CD4-positive, alpha-beta memory T cell (primary cell): ENCODE measurements at regions not wholly inside any gene's neighbourhood (a gene's known extent, or its start where the extent isn't known, plus 50 kb on each side); places are given as distances from the start of the nearest gene placed in this dataset.

ENCODE experiments used
- CTCF ChIA-PET: fragments of 350-600 bp; sonication (Branson Sonifier 250); formaldehyde crosslinking; loops from one replicate; lab custom pipeline; 2021; ENCODE audit warnings: inconsistent platforms; ENCODE audit not compliant: partially characterized antibody; lab: Charles Lee
- POLR2A ChIA-PET: fragments of 350-600 bp; sonication (Branson Sonifier 250); formaldehyde crosslinking; loops from one replicate; lab custom pipeline; 2021; ENCODE audit not compliant: partially characterized antibody; lab: Charles Lee
- DNase-seq, 5 donors: peaks; one replicate each; pipeline versions ENCODE4 v3.0.0 to v3.0.0-alpha.2; 2020 to 2022; ENCODE audit warnings: mixed read lengths in 1 of 5
- H3K27ac ChIP-seq: one replicate; pipeline ENCODE4 v1.7.0; 2013; ENCODE audit warnings: low read depth, low read length
- H3K27me3 ChIP-seq: 2 replicates; pipeline ENCODE4 v1.7.0; 2013; ENCODE audit warnings: mild to moderate bottlenecking, low read length, moderate library complexity; ENCODE audit not compliant: insufficient read depth
- H3K36me3 ChIP-seq: 2 replicates; pipeline ENCODE4 v1.7.0; 2013; ENCODE audit warnings: mild to moderate bottlenecking, low read length, moderate library complexity; ENCODE audit not compliant: insufficient read depth
- H3K4me1 ChIP-seq: 2 replicates; pipeline ENCODE4 v1.7.0; 2013; ENCODE audit warnings: mild to moderate bottlenecking, low read length, moderate library complexity; ENCODE audit not compliant: insufficient read depth
- H3K4me3 ChIP-seq, 2 donors: one replicate each; pipeline ENCODE4 v1.7.0; 2013; ENCODE audit warnings: low read length in 2 of 2, mild to moderate bottlenecking in 1 of 2
- H3K9me3 ChIP-seq, 2 donors: one replicate each; pipeline ENCODE4 v1.7.0; 2013; ENCODE audit warnings: low read length in 2 of 2, control low read depth in 1 of 2; ENCODE audit not compliant: control insufficient read depth in 1 of 2
- H3K27ac Mint-ChIP-seq, 7 donors: one replicate each; pipeline ENCODE4 v1.8.0; 2020 to 2021; ENCODE audit warnings: mixed read lengths in 7 of 7, mild to moderate bottlenecking in 6 of 7, inconsistent platforms in 3 of 7, moderate library complexity in 3 of 7
- H3K27me3 Mint-ChIP-seq, 2 donors: one replicate each; pipeline ENCODE4 v1.8.0; 2020 to 2021; ENCODE audit warnings: mixed read lengths in 2 of 2
- H3K36me3 Mint-ChIP-seq, 2 donors: one replicate each; pipeline ENCODE4 v1.8.0; 2020 to 2021; ENCODE audit warnings: mixed read lengths in 2 of 2, inconsistent platforms in 1 of 2, mild to moderate bottlenecking in 1 of 2
- H3K4me1 Mint-ChIP-seq, 4 donors: one replicate each; pipeline ENCODE4 v1.8.0; 2020 to 2021; ENCODE audit warnings: mixed read lengths in 4 of 4, mild to moderate bottlenecking in 1 of 4
- H3K4me3 Mint-ChIP-seq, 8 donors: one replicate each; pipeline ENCODE4 v1.8.0; 2020 to 2021; ENCODE audit warnings: mixed read lengths in 8 of 8, mild to moderate bottlenecking in 7 of 8, moderate library complexity in 6 of 8, inconsistent platforms in 3 of 8
- H3K9me3 Mint-ChIP-seq, 8 donors: one replicate each; pipeline ENCODE4 v1.8.0; 2020 to 2021; ENCODE audit warnings: mixed read lengths in 8 of 8, mild to moderate bottlenecking in 5 of 8, inconsistent platforms in 3 of 8, moderate library complexity in 1 of 8
- intact Hi-C: fragments of 100-400 bp; cut with micrococcal nuclease; formaldehyde crosslinking; loops from one replicate; pipeline ENCODE4 v1.15.1; 2023

GRCh38 chr14:23787436-23787835 lies 151.3 kb downstream of the DHRS2 start:
- Histone ChIP-seq H3K4me1 (no peaks in the 10 kb centered on the region), H3K4me3 (no peak overlapping the region), H3K27ac (no peak overlapping the region), H3K36me3 (no peaks in the 10 kb centered on the region), H3K9me3 (no peaks in the 10 kb centered on the region), H3K27me3 (no peaks in the 10 kb centered on the region)
- Mint-ChIP-seq H3K4me3 (no peak overlapping the region), H3K27ac (no peak overlapping the region), H3K36me3 (no peaks in the 10 kb centered on the region), H3K27me3 (peaks cover 7 to 28% of the 10 kb centered on the region in 2 donors), H3K4me1 (no peaks in the 10 kb centered on the region), H3K9me3 (peaks cover 0 to 3% (median 0%) of the 10 kb centered on the region in 8 donors)
- intact Hi-C loops, result no loop called here
- ChIA-PET CTCF (interaction anchor here (1.5 kb wide), 1 partner anchor 198 kb away, joined by 3 read pairs; no protein-coding TSS in a partner anchor), POLR2A (no interaction called here)
- no peak for DNase-seq

- H3K27ac ChIP-seq, result no peak overlapping the region
- Mint-ChIP-seq H3K27ac (no peak overlapping the region), H3K9me3 (peaks cover 0 to 3% (median 0%) of the 10 kb centered on the region in 8 donors), H3K36me3 (no peaks in the 10 kb centered on the region), H3K4me1 (no peaks in the 10 kb centered on the region), H3K4me3 (no peak overlapping the region), H3K27me3 (peaks cover 12 to 21% of the 10 kb centered on the region in 2 donors)
- H3K9me3 ChIP-seq, result no peaks in the 10 kb centered on the region
- ChIA-PET POLR2A (no interaction called here), CTCF (no interaction called here)
- H3K36me3 ChIP-seq, result no peaks in the 10 kb centered on the region
- no peaks in the 10 kb centered on the region for H3K4me1 ChIP-seq
- DNase-seq, result no peak
- no peak overlapping the region for H3K4me3 ChIP-seq
- H3K27me3 ChIP-seq, result no peaks in the 10 kb centered on the region
- intact Hi-C loops, result no loop called here
These were observed 153.5 kb downstream of the DHRS2 start for GRCh38 chr14:23789696-23790095.

GRCh38 chr14:23793532-23793931 lies 157.4 kb downstream of the DHRS2 start:
- no peak overlapping the region for H3K4me3 Mint-ChIP-seq
- CTCF ChIA-PET, result no interaction called here

GRCh38 chr14:23800811-23801210 lies 152.8 kb upstream of the DHRS4 start:
- H3K9me3 Mint-ChIP-seq, result peaks cover 0 to 23% (median 13%) of the 10 kb centered on the region in 8 donors
- intact Hi-C loops, result no loop called here
- no peak overlapping the region for H3K27ac Mint-ChIP-seq
- H3K36me3 Mint-ChIP-seq, result peaks cover 0 to 6% of the 10 kb centered on the region in 2 donors
- H3K4me3 Mint-ChIP-seq, result no peak overlapping the region
- peaks cover 12 to 22% of the 10 kb centered on the region in 2 donors for H3K27me3 Mint-ChIP-seq
- Histone ChIP-seq H3K36me3 (no peaks in the 10 kb centered on the region), H3K27ac (no peak overlapping the region), H3K4me1 (no peaks in the 10 kb centered on the region), H3K9me3 (no peaks in the 10 kb centered on the region), H3K27me3 (peaks cover 4% of the 10 kb centered on the region), H3K4me3 (no peak overlapping the region)
- no peak for DNase-seq
- H3K4me1 Mint-ChIP-seq, result no peaks in the 10 kb centered on the region
- CTCF ChIA-PET, result no interaction called here
- POLR2A ChIA-PET, result no interaction called here

More at GRCh38 chr14:23793532-23793931, 157.4 kb downstream of the DHRS2 start:
- H3K27me3 ChIP-seq, result no peaks in the 10 kb centered on the region
- POLR2A ChIA-PET, result no interaction called here
- no peak overlapping the region for H3K27ac Mint-ChIP-seq
- no peak for DNase-seq
- no peaks in the 10 kb centered on the region for H3K36me3 Mint-ChIP-seq
- H3K27ac ChIP-seq, result no peak overlapping the region
- H3K27me3 Mint-ChIP-seq, result peaks cover 17 to 25% of the 10 kb centered on the region in 2 donors
- no peaks in the 10 kb centered on the region for H3K9me3 ChIP-seq
- no peaks in the 10 kb centered on the region for H3K4me1 Mint-ChIP-seq
- no peak overlapping the region for H3K4me3 ChIP-seq
- no peaks in the 10 kb centered on the region for H3K4me1 ChIP-seq
- intact Hi-C loops, result no loop called here
- H3K36me3 ChIP-seq, result no peaks in the 10 kb centered on the region
- H3K9me3 Mint-ChIP-seq, result peaks cover 0 to 4% (median under 1%) of the 10 kb centered on the region in 8 donors

- Histone ChIP-seq H3K4me1 (no peaks in the 10 kb centered on the region), H3K9me3 (no peaks in the 10 kb centered on the region), H3K27me3 (peaks cover 4% of the 10 kb centered on the region), H3K4me3 (no peak overlapping the region), H3K36me3 (no peaks in the 10 kb centered on the region), H3K27ac (no peak overlapping the region)
- Mint-ChIP-seq H3K36me3 (peaks cover 0 to 6% of the 10 kb centered on the region in 2 donors), H3K4me1 (no peaks in the 10 kb centered on the region), H3K27ac (no peak overlapping the region), H3K9me3 (peaks cover 0 to 23% (median 19%) of the 10 kb centered on the region in 8 donors), H3K27me3 (peaks cover 12 to 22% of the 10 kb centered on the region in 2 donors), H3K4me3 (no peak overlapping the region)
- no peak for DNase-seq
- CTCF ChIA-PET, result interaction anchor here (1.1 kb wide), 1 partner anchor 170 kb away, joined by 4 read pairs; no protein-coding TSS in a partner anchor
- intact Hi-C loops, result no loop called here
- POLR2A ChIA-PET, result no interaction called here
These were observed 151.8 kb upstream of the DHRS4 start for GRCh38 chr14:23801766-23802165.

- ChIA-PET CTCF (no interaction called here), POLR2A (no interaction called here)
- Histone ChIP-seq H3K4me1 (no peaks in the 10 kb centered on the region), H3K27me3 (peaks cover 4% of the 10 kb centered on the region), H3K4me3 (no peak overlapping the region), H3K27ac (no peak overlapping the region), H3K36me3 (no peaks in the 10 kb centered on the region), H3K9me3 (no peaks in the 10 kb centered on the region)
- Mint-ChIP-seq H3K36me3 (peaks cover 0 to 6% of the 10 kb centered on the region in 2 donors), H3K4me1 (no peaks in the 10 kb centered on the region), H3K27me3 (peaks cover 7 to 11% of the 10 kb centered on the region in 2 donors), H3K9me3 (peaks cover 0 to 26% (median 20%) of the 10 kb centered on the region in 8 donors), H3K4me3 (no peak overlapping the region), H3K27ac (no peak overlapping the region)
- intact Hi-C loops, result no loop called here
- DNase-seq, result no peak
These were observed 148.8 kb upstream of the DHRS4 start for GRCh38 chr14:23804817-23805216.

GRCh38 chr14:23805761-23806160 lies 147.8 kb upstream of the DHRS4 start:
- H3K9me3 Mint-ChIP-seq, result peaks cover 0 to 26% (median 20%) of the 10 kb centered on the region in 8 donors
- CTCF ChIA-PET, result no interaction called here
- no peak overlapping the region for H3K4me3 Mint-ChIP-seq

More at GRCh38 chr14:23805761-23806160, 147.8 kb upstream of the DHRS4 start:
- Histone ChIP-seq H3K4me1 (no peaks in the 10 kb centered on the region), H3K4me3 (no peak overlapping the region), H3K9me3 (no peaks in the 10 kb centered on the region), H3K27ac (no peak overlapping the region), H3K27me3 (no peaks in the 10 kb centered on the region), H3K36me3 (no peaks in the 10 kb centered on the region)
- Mint-ChIP-seq H3K27ac (no peak overlapping the region), H3K27me3 (peaks cover 5 to 9% of the 10 kb centered on the region in 2 donors), H3K36me3 (peaks cover 0 to 6% of the 10 kb centered on the region in 2 donors), H3K4me1 (no peaks in the 10 kb centered on the region)
- intact Hi-C loops, result no loop called here
- POLR2A ChIA-PET, result no interaction called here
- DNase-seq, result no peak
